ENCODE measurements at regions not wholly inside any gene's neighbourhood (a gene's known extent, or its start where the extent isn't known, plus 50 kb on each side); places are given as distances from the start of the nearest gene placed in this dataset.

DNA sequence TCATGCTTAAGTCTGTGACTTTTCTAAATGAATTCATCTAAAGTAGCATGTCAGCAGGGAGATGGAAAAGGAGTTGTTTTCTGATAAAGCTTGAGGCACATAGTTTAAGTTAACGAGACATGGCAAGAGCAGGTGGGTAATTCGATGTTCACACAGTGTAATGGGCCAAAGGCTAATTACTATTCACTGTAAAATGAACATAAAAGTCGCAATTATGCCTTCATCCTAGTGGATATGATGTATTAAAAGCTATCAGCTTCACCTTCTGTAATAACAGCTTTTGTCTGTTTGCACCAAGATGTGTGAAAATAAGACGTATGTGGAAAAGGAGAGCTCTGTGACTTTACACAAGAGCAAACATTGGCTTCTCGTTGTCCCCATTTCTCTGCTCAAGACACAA is 94.2 kb upstream of the CDH20 start:
- in situ Hi-C loops (cut with MboI; ENCODE audit: low sequenced_read_pairs): no loop called here
- no peak overlapping the region for H3K23ac ChIP-seq (ENCODE audit: low read depth, low read length)
- ChIA-PET POLR2A (ENCODE audit: unreplicated experiment) (no interaction called here), CTCF (no interaction called here)
- no peak overlapping the region for H3K4me2 ChIP-seq (ENCODE audit: low read depth, low read length)
- H3K9me1 ChIP-seq (ENCODE audit: insufficient read depth, low read length): no peaks in the 10 kb centered on the region
- H3K14ac ChIP-seq (replicated peaks; ENCODE audit: low read depth, low read length): no peak overlapping the region
- H3K9ac ChIP-seq (ENCODE audit: low read depth, low read length): no peak overlapping the region
- no peaks in the 10 kb centered on the region for H4K20me1 ChIP-seq (ENCODE audit: insufficient read depth, low read length)
- no peak overlapping the region for H2AK5ac ChIP-seq (ENCODE audit: low read depth, low read length)
- H3K18ac ChIP-seq (ENCODE audit: low read depth, low read length): no peak overlapping the region
- dilution Hi-C loops (cut with HindIII; ENCODE audit: low sequenced_read_pairs, unreplicated experiment): no loop called here
- no peak overlapping the region for H2BK120ac ChIP-seq (ENCODE audit: low read depth, low read length)
- H3K27me3 ChIP-seq (ENCODE audit: control insufficient read depth, insufficient read depth, low read length): no peaks in the 10 kb centered on the region
- no peak overlapping the region for H3K4me3 ChIP-seq (ENCODE audit: insufficient read depth, low read depth, low read length)
- no peak overlapping the region for H3K27ac ChIP-seq (ENCODE audit: insufficient read depth, low read length)
- no peak overlapping the region for H2AFZ ChIP-seq (replicated peaks; ENCODE audit: low read length, poor library complexity)
- TF ChIP-seq, protein P1, sequence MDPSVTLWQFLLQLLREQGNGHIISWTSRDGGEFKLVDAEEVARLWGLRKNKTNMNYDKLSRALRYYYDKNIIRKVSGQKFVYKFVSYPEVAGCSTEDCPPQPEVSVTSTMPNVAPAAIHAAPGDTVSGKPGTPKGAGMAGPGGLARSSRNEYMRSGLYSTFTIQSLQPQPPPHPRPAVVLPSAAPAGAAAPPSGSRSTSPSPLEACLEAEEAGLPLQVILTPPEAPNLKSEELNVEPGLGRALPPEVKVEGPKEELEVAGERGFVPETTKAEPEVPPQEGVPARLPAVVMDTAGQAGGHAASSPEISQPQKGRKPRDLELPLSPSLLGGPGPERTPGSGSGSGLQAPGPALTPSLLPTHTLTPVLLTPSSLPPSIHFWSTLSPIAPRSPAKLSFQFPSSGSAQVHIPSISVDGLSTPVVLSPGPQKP (IDR thresholded peaks at IDR 0.05; ENCODE audit: borderline replicate concordance, low read depth, low read length): no peak
- ATAC-seq (ENCODE audit: low read depth) (no peak), DNase-seq (no peak)
- no peaks in the 10 kb centered on the region for H3K79me1 ChIP-seq (ENCODE audit: low read depth in 1 of 2, low read length in 2 of 2)
- H2BK5ac ChIP-seq (ENCODE audit: low read depth, low read length, poor library complexity, severe bottlenecking): no peak overlapping the region
- H4K8ac ChIP-seq (ENCODE audit: low read depth in 2 of 2, low read length in 2 of 2): no peak overlapping the region
- H2AK9ac ChIP-seq (replicated peaks; ENCODE audit: low read depth, low read length, poor library complexity): no peak overlapping the region
- no peak overlapping the region for H3K56ac ChIP-seq (ENCODE audit: extremely low read depth, insufficient read depth, low read length)
- BruUV-seq (replicated peaks): no TSS peak
- H2BK20ac ChIP-seq (ENCODE audit: low read depth, low read length): no peak overlapping the region
- no peaks in the 10 kb centered on the region for H3K9me3 ChIP-seq (ENCODE audit: control insufficient read depth, insufficient read depth, low read length)
- H3K36me3 ChIP-seq (ENCODE audit: control insufficient read depth, insufficient read depth, low read length): no peaks in the 10 kb centered on the region
- no peak overlapping the region for H3K4ac ChIP-seq (ENCODE audit: low read depth, low read length)
- no peaks in the 10 kb centered on the region for H3K4me1 ChIP-seq (ENCODE audit: control insufficient read depth, insufficient read depth, low read length)
- WGBS, 2 experiments (ENCODE audit: extremely low coverage in 2 of 2, insufficient read length in 1 of 2): no CpG with 5 or more reads among the region's 5 CpGs
- H2BK15ac ChIP-seq (ENCODE audit: low read depth, low read length): no peak overlapping the region
- intact Hi-C loops (cut with micrococcal nuclease): no loop called here
- no peak overlapping the region for H4K5ac ChIP-seq (ENCODE audit: low read depth, low read length)
- no peak overlapping the region for H4K91ac ChIP-seq (ENCODE audit: insufficient read depth, low read depth, low read length)

All from IMR-90 (cell line).